Activated CD4-positive, alpha-beta T cell treated with anti-CD3 and anti-CD28 coated beads, Interleukin-2, amount 50 U/mL, for 16 hours (primary cell): ENCODE measurements at regions not wholly inside any gene's neighbourhood (a gene's known extent, or its start where the extent isn't known, plus 50 kb on each side); places are given as distances from the start of the nearest gene placed in this dataset.

ENCODE experiments used
- DNase-seq: peaks from one replicate; pipeline ENCODE4 v3.0.0-alpha.2; 2020

DNA sequence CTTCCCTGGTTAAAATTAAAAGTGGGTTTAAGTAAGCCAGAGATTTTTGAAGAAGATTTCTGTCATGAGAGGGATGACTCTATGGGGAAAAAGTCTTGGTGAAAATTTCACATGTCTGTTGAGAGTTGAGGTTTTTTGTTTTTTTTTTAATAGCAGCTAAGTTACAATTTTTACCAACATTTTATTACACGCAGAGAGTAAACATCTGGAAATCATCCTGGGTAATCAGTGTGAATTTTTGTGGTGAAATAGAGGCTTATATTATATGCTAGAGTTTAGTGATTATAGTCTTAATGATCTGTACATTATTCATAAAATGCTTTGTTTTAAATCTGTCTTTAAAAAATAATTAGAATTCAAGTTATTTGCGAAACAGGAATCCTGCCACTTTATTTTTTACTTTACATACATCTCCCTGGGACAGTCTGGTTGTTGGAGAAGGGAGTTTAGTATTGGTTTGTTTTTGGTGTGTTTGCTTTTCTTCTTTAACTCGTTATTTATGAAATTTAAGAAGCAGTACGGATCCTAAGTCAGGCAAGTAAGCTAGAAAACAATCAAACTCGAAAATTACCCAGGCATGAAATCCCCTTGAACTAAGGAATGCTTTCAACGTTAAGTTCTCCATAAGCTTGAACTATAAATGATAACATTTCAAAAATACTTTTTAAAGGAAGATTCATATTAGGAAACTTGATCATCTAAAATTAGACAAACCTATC, 143.4 kb upstream of the TSC22D2 start:
- DNase-seq: no peak

DNA sequence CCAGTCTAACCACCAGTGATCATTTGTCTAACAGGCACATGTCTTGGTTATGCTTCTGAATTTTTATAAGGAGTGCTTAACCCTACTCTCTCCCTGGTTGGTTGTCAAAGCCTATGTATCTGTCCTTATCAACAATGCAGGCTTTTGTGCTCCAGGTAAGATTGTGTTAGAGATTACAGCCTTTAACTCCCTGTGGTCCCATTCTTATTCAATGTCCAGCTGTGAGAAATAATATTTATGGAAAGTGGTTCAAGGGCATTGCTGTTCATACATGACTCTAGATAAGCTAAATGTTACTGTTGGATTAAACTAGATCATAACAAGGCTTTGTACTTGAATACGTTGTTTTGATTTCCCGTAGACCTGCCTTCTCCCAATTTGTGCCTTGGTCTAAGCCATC, 146.1 kb upstream of the TSC22D2 start:
- no peak for DNase-seq

DNA sequence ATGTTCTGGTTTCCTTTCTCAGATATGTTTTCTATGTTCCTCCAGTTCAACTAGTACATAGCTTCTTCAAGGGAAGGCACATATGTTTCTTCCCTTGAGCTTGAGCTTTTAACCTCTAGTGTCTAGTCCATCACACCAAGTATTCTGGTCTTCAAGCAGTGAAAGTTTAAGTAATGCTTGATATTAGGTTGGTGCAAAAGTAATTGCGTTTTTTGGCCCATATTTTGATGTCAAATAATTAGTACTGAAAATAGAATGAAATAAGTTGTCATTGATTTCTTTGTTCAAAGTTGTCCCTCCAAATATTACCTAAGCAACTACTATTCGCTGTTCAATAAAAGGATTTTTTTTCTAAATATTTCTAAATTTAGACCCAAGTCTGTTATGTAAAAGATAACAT, 146.7 kb upstream of the TSC22D2 start:
- DNase-seq: no peak

DNA sequence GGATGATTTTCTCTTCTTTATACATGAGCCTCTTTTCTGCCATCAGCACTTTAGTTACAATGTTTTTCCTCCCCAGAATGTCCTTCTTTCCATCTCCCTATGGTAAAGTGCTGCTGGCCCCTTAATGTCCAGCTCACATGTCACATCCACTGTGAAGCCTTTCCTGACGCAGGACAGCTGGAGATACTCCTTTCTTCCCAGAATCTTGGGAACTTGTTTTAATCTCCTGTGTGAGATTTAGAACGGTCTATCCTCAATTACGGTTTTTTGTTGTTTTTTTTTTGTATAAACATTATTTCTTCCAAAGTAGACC, 147.7 kb upstream of the TSC22D2 start:
- DNase-seq: no peak

DNA sequence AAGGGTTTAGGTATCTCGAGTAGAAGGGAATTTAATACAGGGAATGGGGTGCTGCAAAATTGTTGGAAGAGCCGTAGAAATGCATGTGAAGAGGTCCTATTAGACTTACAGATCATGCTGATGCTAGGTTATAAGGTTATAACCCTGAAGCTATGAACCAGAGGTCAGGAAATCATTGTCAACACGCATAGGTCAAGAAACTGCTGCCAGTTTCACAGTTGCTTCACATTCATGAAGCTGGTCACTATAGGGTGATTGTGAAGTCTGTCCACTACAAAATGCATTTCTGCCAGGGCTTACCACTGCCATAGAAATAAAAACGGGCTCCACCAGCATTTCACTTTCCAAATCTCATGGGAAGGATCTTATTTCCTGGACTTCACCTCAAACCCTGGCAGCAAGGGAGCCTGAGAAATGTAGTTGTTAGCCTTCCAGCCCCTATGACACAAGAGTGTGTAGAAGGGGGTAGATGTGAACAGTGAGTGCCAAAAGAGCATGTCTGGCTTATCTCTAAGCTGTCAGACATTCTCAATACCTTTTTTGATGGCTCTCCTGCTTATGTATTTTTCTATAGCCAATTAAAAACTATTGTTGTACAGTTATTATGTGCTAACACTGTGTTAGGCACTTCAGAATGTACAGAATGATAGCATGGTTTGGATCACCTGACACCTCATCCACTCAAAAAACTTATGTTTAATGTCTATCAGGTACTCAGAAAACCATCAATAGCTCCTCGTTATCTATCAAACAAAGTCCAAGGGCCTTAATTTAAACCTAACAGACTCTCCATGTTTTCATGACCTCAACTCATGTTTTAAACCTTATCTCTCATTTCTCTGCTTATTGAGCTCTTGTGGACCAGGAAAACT, 148.3 kb upstream of the TSC22D2 start:
- no peak for DNase-seq

DNA sequence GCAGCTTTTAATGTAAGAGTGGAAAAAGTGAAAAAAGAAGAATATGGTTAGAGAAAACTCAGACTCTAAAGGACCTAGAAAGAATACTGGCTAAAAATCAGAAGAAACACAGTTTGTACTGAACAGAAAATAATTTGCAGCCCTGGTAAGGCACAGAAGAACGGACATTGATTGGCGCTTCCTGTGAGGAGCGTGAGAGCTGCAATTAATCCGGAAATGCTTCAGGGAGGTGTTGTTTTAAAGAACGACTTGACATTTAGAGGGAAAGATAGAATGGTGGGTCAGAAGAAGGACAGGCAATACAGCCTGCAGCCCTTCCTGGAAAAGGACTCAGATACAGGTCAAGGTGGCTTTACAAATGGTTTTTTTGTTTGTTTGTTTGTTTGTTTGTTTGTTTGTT, 151.3 kb upstream of the TSC22D2 start:
- no peak for DNase-seq

DNA sequence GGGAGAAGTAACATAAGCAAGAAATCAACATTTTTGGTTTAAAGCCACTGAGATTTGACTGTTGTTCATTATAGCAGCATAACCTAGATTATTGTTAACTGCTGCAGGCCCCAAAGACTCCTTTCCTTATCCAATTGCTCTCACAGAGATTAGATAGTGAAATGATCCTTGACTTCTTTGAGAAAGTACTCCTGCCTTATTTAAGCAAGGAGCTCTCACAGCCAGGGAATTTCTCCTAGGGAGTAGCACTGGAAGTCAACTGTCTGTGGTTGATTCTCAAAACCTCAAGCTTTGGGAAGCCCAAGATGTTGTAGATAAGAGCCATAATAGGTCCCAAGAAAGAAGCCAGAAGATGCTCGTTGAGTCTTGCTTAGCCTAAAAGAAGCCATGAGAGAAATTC, 151.8 kb upstream of the TSC22D2 start:
- no peak for DNase-seq

DNA sequence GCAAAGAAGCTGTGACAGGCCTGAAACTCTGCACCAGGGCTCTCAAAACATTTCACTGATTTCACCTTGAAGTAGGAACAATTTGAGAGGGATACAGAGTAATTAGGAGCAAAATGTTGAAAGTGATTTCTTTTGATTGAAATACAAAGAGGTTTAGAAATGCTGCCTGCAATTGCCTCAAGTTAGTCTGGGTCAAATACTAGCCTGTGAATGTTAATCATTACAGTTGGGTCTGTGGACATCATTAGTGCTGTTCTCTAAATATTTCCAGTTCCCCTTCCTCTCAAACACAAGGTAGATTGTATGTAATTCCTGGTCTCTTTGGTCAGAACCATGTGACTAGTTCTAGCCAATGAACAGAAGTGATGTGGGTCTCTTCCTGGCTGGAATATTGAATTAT, 152.3 kb upstream of the TSC22D2 start:
- DNase-seq: no peak

DNA sequence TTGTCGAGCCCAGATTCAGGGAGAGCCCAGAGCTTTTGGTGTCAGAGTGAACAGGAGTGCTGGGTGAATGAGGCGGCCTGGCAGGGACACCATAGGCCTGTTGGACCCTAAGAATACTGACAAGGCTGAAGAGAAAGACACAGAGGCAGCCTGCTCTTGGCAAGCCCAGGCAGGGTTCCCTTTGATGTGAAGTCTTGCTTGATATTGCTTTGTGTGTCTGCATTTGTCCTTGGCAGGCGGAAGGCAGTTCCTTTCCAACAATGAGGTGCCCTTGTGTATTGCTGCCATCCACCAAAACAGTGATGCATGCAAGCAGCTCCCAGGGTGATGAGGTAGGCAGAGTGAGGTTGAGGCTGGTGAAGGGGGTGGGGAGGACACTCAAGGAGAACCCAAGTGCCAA, 152.7 kb upstream of the TSC22D2 start:
- no peak for DNase-seq

DNA sequence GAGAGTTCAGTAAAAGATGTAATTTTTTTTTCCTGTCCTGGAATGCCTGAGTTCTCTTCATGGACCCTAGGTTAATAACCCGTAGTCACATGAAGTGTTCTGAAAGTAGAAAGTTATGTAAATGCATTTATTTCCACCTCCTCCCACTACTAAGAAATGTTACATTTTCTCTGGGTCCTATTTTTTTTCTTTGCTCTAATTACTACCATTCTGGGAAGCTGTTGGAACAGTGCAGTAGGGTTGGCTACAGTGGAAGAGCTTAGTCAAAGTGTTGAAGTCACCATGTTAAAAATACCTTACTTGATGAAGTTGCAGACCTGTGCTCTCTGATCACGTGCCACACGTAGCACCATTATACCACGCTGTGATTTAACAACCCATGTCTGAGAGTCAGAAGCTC, 153.8 kb upstream of the TSC22D2 start:
- no peak for DNase-seq

DNA sequence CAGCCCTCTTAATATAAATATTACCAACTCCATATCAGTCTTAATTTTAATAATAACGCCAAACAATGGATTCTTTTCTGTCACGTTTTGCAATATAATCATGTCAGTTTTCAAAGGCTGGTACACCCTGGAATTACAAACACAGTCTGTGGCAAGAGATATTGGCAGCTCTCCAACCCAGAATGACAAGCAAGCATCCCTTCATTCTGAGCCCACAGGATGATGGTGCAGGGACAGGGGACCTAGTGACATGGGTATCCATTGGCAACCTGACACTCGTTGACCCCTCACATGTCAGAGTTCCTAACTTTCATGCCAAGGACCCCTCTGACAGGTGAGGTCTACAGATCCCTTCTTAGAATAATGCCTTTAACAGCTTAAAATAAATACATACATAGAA, 154.5 kb upstream of the TSC22D2 start:
- DNase-seq: no peak

DNA sequence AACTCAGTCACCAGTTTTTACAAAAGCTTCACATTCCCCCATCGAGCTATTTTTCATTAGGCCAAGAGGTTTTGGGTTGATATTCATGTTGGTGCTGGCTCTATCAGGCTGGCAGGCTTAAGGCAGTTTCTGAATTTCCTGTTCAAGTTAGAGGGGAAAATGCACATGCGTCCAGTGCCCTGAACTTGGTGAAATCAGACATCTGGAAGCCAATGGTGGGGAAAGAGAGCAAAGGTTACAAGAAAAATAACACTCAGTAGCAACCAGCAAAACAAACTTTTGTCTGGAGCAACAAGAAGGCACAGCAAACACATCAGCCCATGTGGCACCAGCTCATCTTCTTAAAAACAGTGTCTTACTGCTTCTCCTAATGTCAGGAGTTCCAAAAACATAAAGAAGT, 155.6 kb upstream of the TSC22D2 start:
- no peak for DNase-seq

DNA sequence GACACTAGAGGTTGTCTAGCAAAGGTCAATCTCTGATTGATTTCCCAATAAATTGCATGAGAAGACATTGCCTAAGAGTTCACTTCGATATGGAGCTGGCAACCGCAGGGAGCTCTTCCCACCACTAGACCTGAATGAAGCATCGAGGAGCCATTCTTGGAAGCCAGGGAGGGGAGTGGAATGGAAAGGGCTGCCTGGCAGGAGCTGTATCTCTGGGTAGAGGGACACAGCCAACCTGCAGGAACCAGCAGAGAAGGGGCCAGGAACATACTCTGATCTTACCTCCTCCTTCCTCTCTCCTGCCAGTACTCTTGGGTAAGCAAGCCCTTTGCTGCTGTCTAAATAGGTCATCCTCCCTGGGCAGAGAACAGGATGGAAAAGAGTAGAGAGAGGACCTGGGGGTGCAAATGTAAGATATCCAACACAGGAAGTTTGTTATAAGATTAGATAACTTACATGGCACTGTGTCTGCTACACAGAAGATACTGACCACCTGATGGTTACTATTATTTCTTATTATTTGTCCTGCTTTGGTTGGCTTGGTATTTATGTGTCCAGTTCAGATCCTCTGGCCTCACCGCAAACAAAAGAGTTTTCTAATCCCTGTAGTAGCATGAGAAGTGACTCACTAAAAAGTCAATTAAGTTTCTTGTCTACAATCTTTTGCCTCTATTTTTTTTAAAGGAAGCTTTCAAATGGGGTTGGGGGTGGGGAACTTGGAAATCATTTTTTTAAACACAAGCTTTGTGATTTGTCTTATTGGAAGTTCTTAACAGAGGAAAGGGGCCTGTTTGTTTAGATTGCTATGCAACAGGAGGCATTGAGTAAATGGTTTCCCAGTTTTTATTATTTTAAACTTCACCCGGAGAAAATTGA, 156.7 kb upstream of the TSC22D2 start:
- no peak for DNase-seq

DNA sequence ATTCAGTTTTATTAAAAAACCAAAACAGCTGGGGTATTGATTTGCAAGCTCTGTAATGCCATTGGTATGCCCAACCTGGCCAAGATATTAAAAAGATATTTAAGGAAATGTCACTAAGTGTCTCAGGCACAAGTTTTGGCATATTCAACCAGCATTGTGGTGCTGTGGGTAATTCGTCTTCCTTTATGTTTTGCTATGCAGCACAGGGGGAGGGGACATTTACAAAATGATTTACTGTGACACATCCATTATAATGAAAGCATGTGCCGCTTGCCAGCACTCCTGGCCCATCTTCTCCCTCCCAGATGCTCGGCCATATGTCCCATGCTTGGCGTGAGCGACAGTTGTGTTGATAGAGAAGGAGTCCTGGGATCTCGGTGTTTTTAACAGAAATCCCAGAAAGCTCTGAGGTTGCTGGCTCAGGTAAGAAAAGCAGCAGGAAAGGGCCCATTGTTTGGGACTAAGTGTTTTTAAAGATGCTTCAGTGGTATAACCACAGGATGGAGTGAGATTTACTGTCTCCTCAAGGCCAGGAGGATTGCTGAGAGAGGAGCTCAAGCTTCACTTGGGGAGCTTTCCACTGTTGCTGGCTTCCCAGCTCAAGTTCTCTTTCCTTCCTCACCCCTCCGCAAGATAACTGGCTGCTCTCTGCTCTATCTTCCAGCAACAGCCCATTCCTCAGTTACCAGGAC, 158.2 kb upstream of the TSC22D2 start:
- DNase-seq: no peak

DNA sequence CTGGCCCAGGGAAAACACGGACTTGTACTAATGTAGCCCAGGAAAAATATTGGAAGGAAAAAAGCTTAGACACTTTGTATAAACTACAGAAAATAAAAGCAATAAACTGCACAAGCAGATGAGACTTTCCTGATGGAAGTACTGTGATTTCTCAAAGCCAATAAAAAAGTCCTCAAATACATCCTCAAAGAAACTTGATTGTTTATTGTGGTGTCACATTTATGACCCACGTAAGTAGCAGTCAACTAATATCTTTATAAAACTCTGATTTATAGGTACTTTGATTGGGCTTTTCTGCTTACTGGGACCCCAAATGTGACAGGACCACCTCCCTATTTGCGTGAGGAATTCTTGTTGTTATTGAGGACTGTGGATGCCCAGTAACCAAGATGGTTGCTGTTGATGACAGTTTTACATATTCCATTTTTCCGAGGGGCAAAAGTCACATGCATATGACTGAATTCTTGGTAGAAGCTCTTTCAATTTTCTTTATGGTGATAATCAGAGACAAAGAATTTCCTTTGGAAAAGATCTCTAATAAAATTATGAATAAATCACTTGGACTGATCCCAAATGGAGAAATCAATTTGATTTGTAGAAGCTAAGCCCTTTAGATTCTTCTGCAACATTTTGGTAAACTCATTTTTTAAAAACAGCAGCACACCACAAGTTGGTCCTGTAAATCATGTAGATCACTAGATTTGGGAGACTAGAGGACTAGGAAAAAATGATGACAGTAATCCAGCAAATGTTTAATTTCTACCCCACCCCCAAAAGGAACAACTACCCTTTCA, 159.0 kb upstream of the TSC22D2 start:
- no peak for DNase-seq

DNA sequence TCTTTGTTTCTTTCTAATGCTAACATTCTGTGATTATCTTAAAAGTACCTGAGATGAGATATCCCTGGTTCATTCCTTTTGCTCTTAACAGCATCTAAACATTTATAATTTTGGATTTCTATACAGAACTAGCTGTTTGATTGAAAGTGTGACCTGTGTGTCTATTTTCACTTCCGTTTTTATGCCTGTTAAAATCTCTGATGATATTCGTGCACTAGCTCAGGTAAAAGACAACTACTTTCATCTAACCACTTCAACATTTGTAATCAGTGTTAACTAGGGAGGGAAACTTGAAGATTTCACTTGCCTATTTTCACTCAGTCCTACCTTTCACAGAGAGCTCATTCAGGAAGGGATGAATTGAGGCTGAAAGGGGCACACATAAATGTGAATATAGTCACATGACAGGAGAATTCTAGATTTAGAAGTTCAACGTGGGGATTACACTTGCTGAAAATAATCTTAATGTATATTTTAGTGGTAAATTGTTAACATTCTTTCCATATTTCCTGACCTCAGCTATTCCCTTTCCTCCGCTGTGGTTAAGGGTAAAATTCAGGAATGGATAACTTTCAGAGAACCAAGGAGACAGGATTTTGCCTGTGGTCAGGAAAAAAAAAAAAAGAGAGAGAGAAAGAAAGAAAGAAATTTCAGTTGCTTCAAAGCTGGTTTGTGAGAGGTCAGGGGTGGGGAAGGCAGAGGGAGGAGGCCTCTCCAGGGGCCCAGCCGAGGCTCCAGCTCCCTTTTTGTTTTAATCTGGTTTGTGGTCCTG, 159.8 kb upstream of the TSC22D2 start:
- DNase-seq: no peak

DNA sequence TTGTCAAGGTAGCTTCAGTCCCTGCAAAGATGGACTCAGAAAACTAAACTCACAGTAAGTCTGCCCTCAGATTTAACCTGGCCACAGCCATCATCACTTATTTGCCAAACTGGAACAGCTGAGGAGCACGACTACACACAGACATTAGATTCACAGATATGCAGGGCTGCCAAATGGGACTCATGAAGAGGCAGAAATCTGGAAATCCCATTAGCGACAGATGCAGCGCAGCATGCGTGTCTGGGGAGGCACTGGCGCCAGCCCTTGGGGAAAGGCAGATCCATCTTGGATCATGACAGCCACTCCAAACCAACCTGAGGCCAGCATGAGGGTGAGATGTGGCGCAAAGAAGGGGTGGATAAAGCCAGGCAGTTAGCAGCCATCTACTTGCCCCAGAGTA, 160.7 kb upstream of the TSC22D2 start:
- DNase-seq: no peak

DNA sequence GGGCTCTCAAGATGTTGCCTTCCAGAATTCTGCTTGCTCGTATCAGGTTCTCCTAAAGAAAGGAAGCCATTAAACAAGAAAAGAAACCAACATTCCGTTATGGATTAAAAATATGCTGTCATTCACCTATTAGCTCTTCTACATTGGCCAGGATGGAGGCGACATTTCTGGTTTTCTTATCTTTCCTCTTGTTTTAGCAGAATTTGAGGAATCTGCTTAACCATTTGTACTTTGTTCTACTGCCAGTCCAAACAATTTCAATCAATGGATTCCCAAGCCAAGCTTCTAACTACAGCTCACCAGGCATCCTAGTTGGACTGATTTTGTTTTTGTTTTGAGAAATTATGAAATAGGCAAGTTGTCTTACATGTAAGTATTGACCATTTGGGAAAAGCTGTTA, 164.6 kb upstream of the TSC22D2 start:
- no peak for DNase-seq

DNA sequence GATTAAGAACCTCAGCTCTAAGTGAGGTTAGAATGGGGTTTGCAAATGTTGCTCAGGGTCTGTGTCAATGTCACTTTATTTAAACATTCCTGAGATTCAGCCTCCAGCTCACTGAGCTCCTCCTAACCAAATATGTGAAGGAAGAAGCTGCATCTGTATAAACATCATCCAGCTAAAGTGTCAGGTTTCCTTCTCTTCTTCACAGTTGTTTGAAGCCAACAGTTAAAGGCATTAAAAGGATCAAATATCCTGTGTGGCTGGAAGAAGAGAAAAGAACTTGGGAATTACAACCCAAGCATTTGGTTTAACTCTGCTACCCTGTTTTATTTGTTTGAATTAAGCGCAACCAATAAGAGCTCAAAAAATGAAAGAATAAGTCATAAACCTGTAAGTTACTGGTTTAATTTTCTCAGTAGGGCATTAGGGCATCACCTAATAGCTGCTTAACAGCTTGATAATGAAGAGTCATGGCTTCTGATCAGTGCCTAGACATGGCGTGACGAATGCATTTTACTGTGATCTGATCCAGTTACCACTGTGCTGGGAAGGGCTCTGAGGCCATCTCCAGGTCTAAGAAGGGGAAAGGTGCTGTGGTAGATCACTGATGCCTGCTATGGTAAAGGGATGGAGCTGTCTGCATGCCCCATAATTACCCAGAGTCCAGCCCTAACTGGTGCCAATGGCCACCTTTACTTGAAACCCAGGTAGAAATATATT, 165.7 kb upstream of the TSC22D2 start:
- no peak for DNase-seq

DNA sequence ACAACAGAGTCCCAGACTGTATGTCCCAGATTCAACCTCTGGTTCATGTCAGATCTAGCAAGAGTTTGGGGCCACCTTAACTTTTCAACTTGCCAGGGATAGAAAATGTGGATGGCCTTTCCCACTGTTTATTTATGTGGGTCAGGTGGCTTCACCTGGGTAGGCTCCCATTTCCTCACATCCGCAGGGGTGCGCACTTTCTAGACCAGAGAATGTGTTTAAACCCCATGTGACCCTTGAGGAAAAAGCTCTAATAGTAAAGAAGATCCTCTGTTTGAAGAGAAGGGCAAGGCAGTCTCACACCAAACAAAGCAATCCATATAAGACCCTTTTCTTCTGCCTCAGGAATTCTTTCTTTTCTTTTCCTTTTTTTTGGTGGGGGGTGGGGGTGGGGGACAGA, 167.2 kb upstream of the TSC22D2 start:
- no peak for DNase-seq

DNA sequence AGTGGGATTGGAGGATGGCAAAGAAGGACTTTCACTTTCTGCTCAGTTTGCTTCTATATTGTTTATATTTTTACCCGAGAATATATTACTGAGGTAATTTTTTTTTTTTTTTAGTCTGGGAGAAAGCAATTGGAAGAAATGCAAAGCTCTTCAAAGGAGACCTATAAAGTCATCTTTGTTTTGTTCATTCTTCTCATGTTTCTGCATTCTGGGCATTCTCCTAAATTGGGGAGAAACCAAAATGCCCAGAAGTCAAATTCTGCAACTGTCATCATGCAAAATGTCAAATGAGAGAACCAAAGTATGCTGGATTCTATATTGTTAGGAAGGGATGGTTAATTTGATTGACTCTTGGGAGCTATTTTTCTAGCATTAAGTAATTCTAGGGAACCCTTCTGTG, 168.3 kb upstream of the TSC22D2 start:
- no peak for DNase-seq
